ENCODE measurements at regions not wholly inside any gene's neighbourhood (a gene's known extent, or its start where the extent isn't known, plus 50 kb on each side); places are given as distances from the start of the nearest gene placed in this dataset.

GRCh38 chr6:16949716-16950115 lies 152.1 kb upstream of the STMND1 start:
- intact Hi-C loops (cut with micrococcal nuclease; ENCODE audit: unreplicated experiment): no loop called here

GRCh38 chr6:16948396-16948795 lies 153.5 kb upstream of the STMND1 start:
- Histone ChIP-seq H3K4me2 (ENCODE audit: low read length) (no peak overlapping the region), H3K9me3 (ENCODE audit: low read length) (no peaks in the 10 kb centered on the region), H3K9me2 (ENCODE audit: insufficient read depth, low read length) (no peaks in the 10 kb centered on the region), H3K27ac (ENCODE audit: low read depth, low read length, poor library complexity, severe bottlenecking) (no peak overlapping the region), H4K20me1 (ENCODE audit: insufficient read depth, low read length) (no peaks in the 10 kb centered on the region), H3K79me2 (ENCODE audit: insufficient read depth, low read depth, low read length) (no peaks in the 10 kb centered on the region), H3K36me3 (ENCODE audit: insufficient read depth, low read length) (no peaks in the 10 kb centered on the region), H3K4me1 (ENCODE audit: insufficient read depth, low read length, poor library complexity, severe bottlenecking) (no peaks in the 10 kb centered on the region), H3K4me3 (ENCODE audit: low read depth, low read length, poor library complexity, severe bottlenecking) (no peak overlapping the region), H2AFZ (ENCODE audit: low read length) (no peak overlapping the region)
- intact Hi-C loops (cut with micrococcal nuclease; ENCODE audit: unreplicated experiment): no loop called here
- DNase-seq (ENCODE audit: low spot score): no peak
- TF ChIP-seq CTCF (conservative IDR thresholded peaks at IDR 0.05; ENCODE audit: low read length): no peak
- TF ChIP-seq EZH2phosphoT487 (IDR thresholded peaks at IDR 0.05; ENCODE audit: borderline replicate concordance, low read depth, low read length): no peak
- CTCF ChIA-PET (ENCODE audit: unreplicated experiment): no interaction called here
- no TSS peak for BruUV-seq (replicated peaks)
- POLR2A ChIA-PET: interaction anchor here (0.6 to 1.3 kb wide), 2 partner anchors 7 to 10 kb away, joined by 3 read pairs; no protein-coding TSS in a partner anchor

More at GRCh38 chr6:16949716-16950115, 152.1 kb upstream of the STMND1 start:
- Histone ChIP-seq H3K4me1 (ENCODE audit: insufficient read depth, low read length, poor library complexity, severe bottlenecking) (no peaks in the 10 kb centered on the region), H3K9me2 (ENCODE audit: insufficient read depth, low read length) (no peaks in the 10 kb centered on the region), H2AFZ (ENCODE audit: low read length) (no peak overlapping the region), H3K27ac (ENCODE audit: low read depth, low read length, poor library complexity, severe bottlenecking) (no peak overlapping the region), H4K20me1 (ENCODE audit: insufficient read depth, low read length) (no peaks in the 10 kb centered on the region), H3K36me3 (ENCODE audit: insufficient read depth, low read length) (no peaks in the 10 kb centered on the region), H3K9me3 (ENCODE audit: low read length) (no peaks in the 10 kb centered on the region), H3K4me3 (ENCODE audit: low read depth, low read length, poor library complexity, severe bottlenecking) (no peak overlapping the region), H3K4me2 (ENCODE audit: low read length) (no peak overlapping the region), H3K79me2 (ENCODE audit: insufficient read depth, low read depth, low read length) (no peaks in the 10 kb centered on the region)
- CTCF ChIA-PET (ENCODE audit: unreplicated experiment): no interaction called here
- no TSS peak for BruUV-seq (replicated peaks)
- TF ChIP-seq EZH2phosphoT487 (IDR thresholded peaks at IDR 0.05; ENCODE audit: borderline replicate concordance, low read depth, low read length): no peak
- POLR2A ChIA-PET: interaction anchor here (0.9 kb wide), 1 partner anchor 13 kb away, joined by 3 read pairs; no protein-coding TSS in a partner anchor
- no peak for DNase-seq (ENCODE audit: low spot score)

- no peak for TF ChIP-seq EZH2phosphoT487 (IDR thresholded peaks at IDR 0.05; ENCODE audit: borderline replicate concordance, low read depth, low read length)
- no peak for TF ChIP-seq CTCF (conservative IDR thresholded peaks at IDR 0.05; ENCODE audit: low read length)
- Histone ChIP-seq H3K4me2 (ENCODE audit: low read length) (no peak overlapping the region), H2AFZ (ENCODE audit: low read length) (no peak overlapping the region), H3K4me3 (ENCODE audit: low read depth, low read length, poor library complexity, severe bottlenecking) (no peak overlapping the region), H3K36me3 (ENCODE audit: insufficient read depth, low read length) (no peaks in the 10 kb centered on the region), H4K20me1 (ENCODE audit: insufficient read depth, low read length) (no peaks in the 10 kb centered on the region), H3K4me1 (ENCODE audit: insufficient read depth, low read length, poor library complexity, severe bottlenecking) (no peaks in the 10 kb centered on the region), H3K27ac (ENCODE audit: low read depth, low read length, poor library complexity, severe bottlenecking) (no peak overlapping the region), H3K9me2 (ENCODE audit: insufficient read depth, low read length) (no peaks in the 10 kb centered on the region), H3K9me3 (ENCODE audit: low read length) (no peaks in the 10 kb centered on the region), H3K79me2 (ENCODE audit: insufficient read depth, low read depth, low read length) (no peaks in the 10 kb centered on the region)
- intact Hi-C loops (cut with micrococcal nuclease; ENCODE audit: unreplicated experiment): no loop called here
- no peak for DNase-seq (ENCODE audit: low spot score)
- POLR2A ChIA-PET: interaction anchor here (0.6 to 1.3 kb wide), 3 partner anchors 8 to 1951 kb away, joined by 3 read pairs; no protein-coding TSS in a partner anchor
- CTCF ChIA-PET (ENCODE audit: unreplicated experiment): no interaction called here
- no TSS peak for BruUV-seq (replicated peaks)
Observed at GRCh38 chr6:16947375-16948015, 154.4 kb upstream of the STMND1 start.
